ENCODE measurements at regions not wholly inside any gene's neighbourhood (a gene's known extent, or its start where the extent isn't known, plus 50 kb on each side); places are given as distances from the start of the nearest gene placed in this dataset.

DNA sequence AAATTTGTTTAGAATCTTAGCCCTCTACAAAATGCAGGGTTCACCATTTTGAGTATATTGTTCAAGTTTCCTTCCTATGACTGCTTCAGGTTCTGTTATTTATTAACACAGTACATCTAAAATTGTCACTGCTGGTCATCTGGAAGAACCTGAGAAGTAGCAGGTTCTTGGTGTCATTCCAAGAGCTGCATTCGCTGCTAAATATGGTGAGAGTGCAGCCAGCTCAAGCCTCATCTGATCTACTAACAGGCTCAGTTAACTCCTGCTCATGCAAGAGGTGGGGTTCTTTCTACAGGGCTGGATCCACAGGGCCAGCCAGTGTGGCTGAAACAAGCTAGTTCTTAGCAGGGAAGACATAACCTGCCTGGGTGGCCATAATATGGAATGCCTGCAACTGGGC is 1946.1 kb downstream of the TP53TG3F start:
- Histone ChIP-seq H3K4me3 (IDR thresholded peaks at IDR 0.05; ENCODE audit: insufficient read depth, low read depth, low read length) (no peak overlapping the region), H3K27me3 (ENCODE audit: insufficient read depth, low read depth) (no peaks in the 10 kb centered on the region), H3K9ac (no peak overlapping the region), H3K4me2 (no peak overlapping the region), H3K4me1 (ENCODE audit: low read depth, poor library complexity, severe bottlenecking) (peaks cover 4% of the 10 kb centered on the region), H3K36me3 (ENCODE audit: insufficient read depth) (no peaks in the 10 kb centered on the region), H4K20me1 (ENCODE audit: insufficient read depth) (no peaks in the 10 kb centered on the region), H3K79me2 (ENCODE audit: insufficient read depth, low read depth) (no peaks in the 10 kb centered on the region), H2AFZ (ENCODE audit: low read depth) (no peak overlapping the region), H3K27ac (no peak overlapping the region)
- TF ChIP-seq, protein P1, sequence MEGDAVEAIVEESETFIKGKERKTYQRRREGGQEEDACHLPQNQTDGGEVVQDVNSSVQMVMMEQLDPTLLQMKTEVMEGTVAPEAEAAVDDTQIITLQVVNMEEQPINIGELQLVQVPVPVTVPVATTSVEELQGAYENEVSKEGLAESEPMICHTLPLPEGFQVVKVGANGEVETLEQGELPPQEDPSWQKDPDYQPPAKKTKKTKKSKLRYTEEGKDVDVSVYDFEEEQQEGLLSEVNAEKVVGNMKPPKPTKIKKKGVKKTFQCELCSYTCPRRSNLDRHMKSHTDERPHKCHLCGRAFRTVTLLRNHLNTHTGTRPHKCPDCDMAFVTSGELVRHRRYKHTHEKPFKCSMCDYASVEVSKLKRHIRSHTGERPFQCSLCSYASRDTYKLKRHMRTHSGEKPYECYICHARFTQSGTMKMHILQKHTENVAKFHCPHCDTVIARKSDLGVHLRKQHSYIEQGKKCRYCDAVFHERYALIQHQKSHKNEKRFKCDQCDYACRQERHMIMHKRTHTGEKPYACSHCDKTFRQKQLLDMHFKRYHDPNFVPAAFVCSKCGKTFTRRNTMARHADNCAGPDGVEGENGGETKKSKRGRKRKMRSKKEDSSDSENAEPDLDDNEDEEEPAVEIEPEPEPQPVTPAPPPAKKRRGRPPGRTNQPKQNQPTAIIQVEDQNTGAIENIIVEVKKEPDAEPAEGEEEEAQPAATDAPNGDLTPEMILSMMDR (conservative IDR thresholded peaks at IDR 0.05; ENCODE audit: low read depth, low read length), result no peak

DNA sequence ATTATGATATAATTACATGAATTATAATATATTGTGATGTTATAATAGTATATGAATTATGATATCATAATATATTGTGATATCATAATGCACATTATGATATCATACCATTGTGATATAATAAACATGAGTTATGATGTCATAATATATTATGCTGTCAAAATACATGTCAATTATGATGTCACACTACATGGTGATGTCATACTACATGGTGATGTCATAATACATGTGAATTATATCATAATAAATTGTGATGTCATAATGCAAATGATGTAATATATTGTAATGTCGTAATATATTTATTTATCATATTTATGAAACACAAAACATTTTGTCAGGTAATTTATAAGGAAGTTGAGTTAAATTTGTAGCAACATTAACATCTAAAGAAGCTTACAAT is 1950.1 kb downstream of the TP53TG3F start:
- no peak overlapping the region for H3K4me2 ChIP-seq
- no peaks in the 10 kb centered on the region for H3K27me3 ChIP-seq (ENCODE audit: insufficient read depth, low read depth)
- no peak overlapping the region for H2AFZ ChIP-seq (ENCODE audit: low read depth)
- H3K36me3 ChIP-seq (ENCODE audit: insufficient read depth), result no peaks in the 10 kb centered on the region
- TF ChIP-seq, protein P1 (conservative IDR thresholded peaks at IDR 0.05; ENCODE audit: low read depth, low read length), result no peak
- no peaks in the 10 kb centered on the region for H3K79me2 ChIP-seq (ENCODE audit: insufficient read depth, low read depth)
- no peaks in the 10 kb centered on the region for H4K20me1 ChIP-seq (ENCODE audit: insufficient read depth)
- no peak overlapping the region for H3K27ac ChIP-seq
- H3K9ac ChIP-seq, result no peak overlapping the region
- peaks cover 10% of the 10 kb centered on the region for H3K4me1 ChIP-seq (ENCODE audit: low read depth, poor library complexity, severe bottlenecking)
- H3K4me3 ChIP-seq (IDR thresholded peaks at IDR 0.05; ENCODE audit: insufficient read depth, low read depth, low read length), result no peak overlapping the region

DNA sequence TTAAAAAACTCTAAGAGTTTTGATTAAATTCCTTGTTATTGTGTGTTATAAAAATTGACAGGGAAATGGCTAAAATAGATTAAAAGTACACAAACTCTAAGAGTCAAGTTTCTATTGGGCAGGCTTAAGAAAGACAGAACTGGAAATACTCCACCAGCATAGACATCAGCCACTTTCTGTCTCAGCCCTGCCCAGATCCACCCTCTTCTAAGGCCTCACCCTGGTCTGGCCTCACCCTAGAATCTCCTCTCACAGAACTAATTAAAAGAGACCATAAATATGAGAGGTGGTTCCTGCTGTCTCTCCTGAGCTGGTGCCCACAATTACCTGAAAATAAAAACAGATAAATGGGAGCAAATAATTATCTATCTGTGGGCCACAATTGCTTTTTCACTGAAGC is 1951.0 kb downstream of the TP53TG3F start:
- no peak overlapping the region for H3K27ac ChIP-seq
- H3K4me1 ChIP-seq (ENCODE audit: low read depth, poor library complexity, severe bottlenecking), result peaks cover 10% of the 10 kb centered on the region
- no peak overlapping the region for H3K4me3 ChIP-seq (IDR thresholded peaks at IDR 0.05; ENCODE audit: insufficient read depth, low read depth, low read length)
- no peak overlapping the region for H3K9ac ChIP-seq
- no peaks in the 10 kb centered on the region for H4K20me1 ChIP-seq (ENCODE audit: insufficient read depth)
- no peak overlapping the region for H2AFZ ChIP-seq (ENCODE audit: low read depth)
- no peaks in the 10 kb centered on the region for H3K27me3 ChIP-seq (ENCODE audit: insufficient read depth, low read depth)
- H3K79me2 ChIP-seq (ENCODE audit: insufficient read depth, low read depth), result no peaks in the 10 kb centered on the region
- no peaks in the 10 kb centered on the region for H3K36me3 ChIP-seq (ENCODE audit: insufficient read depth)
- TF ChIP-seq, protein P1 (conservative IDR thresholded peaks at IDR 0.05; ENCODE audit: low read depth, low read length), result no peak
- no peak overlapping the region for H3K4me2 ChIP-seq

DNA sequence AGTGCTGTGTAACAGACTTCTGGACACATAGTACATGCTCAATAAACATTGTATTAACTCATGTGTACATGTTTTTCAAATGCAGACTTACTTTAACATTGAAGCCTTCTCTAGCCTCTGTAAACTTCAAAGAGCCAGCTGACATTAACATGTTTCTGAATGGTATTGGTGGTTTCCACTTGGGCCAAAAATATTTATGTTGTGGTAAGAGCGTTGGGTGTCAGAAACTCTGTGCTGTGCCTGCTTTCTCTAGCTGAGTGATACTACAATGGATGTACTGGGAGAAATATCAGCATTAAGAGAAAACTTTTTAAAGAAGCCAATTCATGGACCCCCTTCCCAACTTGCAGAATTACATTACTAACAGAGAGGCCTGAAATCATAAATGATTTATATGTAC is 1951.7 kb downstream of the TP53TG3F start:
- Histone ChIP-seq H3K4me1 (ENCODE audit: low read depth, poor library complexity, severe bottlenecking) (peaks cover 10% of the 10 kb centered on the region), H3K36me3 (ENCODE audit: insufficient read depth) (no peaks in the 10 kb centered on the region), H3K4me3 (IDR thresholded peaks at IDR 0.05; ENCODE audit: insufficient read depth, low read depth, low read length) (no peak overlapping the region), H3K27ac (no peak overlapping the region), H2AFZ (ENCODE audit: low read depth) (no peak overlapping the region), H3K79me2 (ENCODE audit: insufficient read depth, low read depth) (no peaks in the 10 kb centered on the region), H3K4me2 (no peak overlapping the region), H3K27me3 (ENCODE audit: insufficient read depth, low read depth) (no peaks in the 10 kb centered on the region), H3K9ac (no peak overlapping the region), H4K20me1 (ENCODE audit: insufficient read depth) (no peaks in the 10 kb centered on the region)
- TF ChIP-seq, protein P1 (conservative IDR thresholded peaks at IDR 0.05; ENCODE audit: low read depth, low read length), result no peak

Data from KMS-11 (cell line).